ENCODE measurements at regions not wholly inside any gene's neighbourhood (a gene's known extent, or its start where the extent isn't known, plus 50 kb on each side); places are given as distances from the start of the nearest gene placed in this dataset.

DNA sequence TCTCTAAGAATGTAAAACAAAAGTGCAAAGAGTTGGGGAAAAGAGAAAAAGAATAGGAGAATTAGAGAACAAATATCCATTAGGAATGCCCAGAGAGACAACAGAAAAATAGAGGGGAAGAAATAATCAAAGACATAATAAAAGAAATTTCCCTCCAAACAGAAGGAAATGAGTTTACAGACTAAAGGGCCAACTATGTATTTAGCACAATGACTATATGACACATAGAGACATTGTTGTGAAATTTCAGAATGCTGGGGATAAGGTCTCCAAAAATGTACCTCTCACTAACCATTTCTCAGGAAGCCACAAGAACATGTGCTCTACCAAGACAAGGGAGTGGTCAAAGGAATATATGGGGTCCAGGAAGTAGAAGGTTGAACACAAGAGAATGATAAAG, 121.0 kb upstream of the ACSL4 start:
- Histone ChIP-seq H3K4me2 (no peak overlapping the region), H4K20me1 (ENCODE audit: insufficient read depth, poor library complexity, severe bottlenecking) (no peaks in the 10 kb centered on the region), H3K27ac (no peak overlapping the region), H3K4me1 (ENCODE audit: insufficient read depth) (no peaks in the 10 kb centered on the region), H3K4me3 (no peak overlapping the region), H3K79me2 (no peaks in the 10 kb centered on the region), H3K36me3 (replicated peaks; ENCODE audit: insufficient read depth, low read depth) (no peaks in the 10 kb centered on the region), H2AFZ (no peak overlapping the region), H3K9me2 (replicated peaks; ENCODE audit: insufficient read depth) (no peaks in the 10 kb centered on the region), H3K27me3 (no peaks in the 10 kb centered on the region), H3K9me3 (ENCODE audit: low read depth) (no peaks in the 10 kb centered on the region)
- no peak for TF ChIP-seq EZH2phosphoT487 (IDR thresholded peaks at IDR 0.05; ENCODE audit: low read depth, severe bottlenecking, unreplicated experiment)
- no peak for TF ChIP-seq EZH2 (IDR thresholded peaks at IDR 0.05; ENCODE audit: borderline replicate concordance)
- TF ChIP-seq, protein P1, sequence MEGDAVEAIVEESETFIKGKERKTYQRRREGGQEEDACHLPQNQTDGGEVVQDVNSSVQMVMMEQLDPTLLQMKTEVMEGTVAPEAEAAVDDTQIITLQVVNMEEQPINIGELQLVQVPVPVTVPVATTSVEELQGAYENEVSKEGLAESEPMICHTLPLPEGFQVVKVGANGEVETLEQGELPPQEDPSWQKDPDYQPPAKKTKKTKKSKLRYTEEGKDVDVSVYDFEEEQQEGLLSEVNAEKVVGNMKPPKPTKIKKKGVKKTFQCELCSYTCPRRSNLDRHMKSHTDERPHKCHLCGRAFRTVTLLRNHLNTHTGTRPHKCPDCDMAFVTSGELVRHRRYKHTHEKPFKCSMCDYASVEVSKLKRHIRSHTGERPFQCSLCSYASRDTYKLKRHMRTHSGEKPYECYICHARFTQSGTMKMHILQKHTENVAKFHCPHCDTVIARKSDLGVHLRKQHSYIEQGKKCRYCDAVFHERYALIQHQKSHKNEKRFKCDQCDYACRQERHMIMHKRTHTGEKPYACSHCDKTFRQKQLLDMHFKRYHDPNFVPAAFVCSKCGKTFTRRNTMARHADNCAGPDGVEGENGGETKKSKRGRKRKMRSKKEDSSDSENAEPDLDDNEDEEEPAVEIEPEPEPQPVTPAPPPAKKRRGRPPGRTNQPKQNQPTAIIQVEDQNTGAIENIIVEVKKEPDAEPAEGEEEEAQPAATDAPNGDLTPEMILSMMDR (IDR thresholded peaks at IDR 0.05; ENCODE audit: poor library complexity), result no peak
- no peak for DNase-seq (ENCODE audit: low spot score)

DNA sequence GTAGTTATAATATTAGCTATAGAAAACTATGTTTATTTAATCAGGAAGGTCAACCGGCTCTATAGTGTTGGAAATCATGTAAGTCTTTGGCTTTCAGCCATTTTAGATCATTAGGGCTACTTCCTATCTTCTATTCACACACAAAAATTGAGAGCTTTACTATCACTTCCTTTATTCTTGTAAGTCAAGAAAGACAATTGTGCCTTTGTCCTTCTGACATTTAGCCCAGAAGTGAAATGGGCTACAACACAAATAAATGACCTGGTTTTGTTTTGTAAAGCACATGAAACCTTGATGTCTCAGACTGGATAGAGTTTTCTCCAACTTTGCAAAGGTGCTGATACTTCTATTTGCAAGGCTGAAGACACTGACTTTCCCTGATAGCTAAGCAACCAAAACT, 122.4 kb upstream of the ACSL4 start:
- no peak overlapping the region for H3K4me3 ChIP-seq
- H3K79me2 ChIP-seq, result no peaks in the 10 kb centered on the region
- H3K27me3 ChIP-seq, result no peaks in the 10 kb centered on the region
- H2AFZ ChIP-seq, result no peak overlapping the region
- no peaks in the 10 kb centered on the region for H3K9me2 ChIP-seq (replicated peaks; ENCODE audit: insufficient read depth)
- H3K4me1 ChIP-seq (ENCODE audit: insufficient read depth), result no peaks in the 10 kb centered on the region
- H4K20me1 ChIP-seq (ENCODE audit: insufficient read depth, poor library complexity, severe bottlenecking), result no peaks in the 10 kb centered on the region
- DNase-seq (ENCODE audit: low spot score), result no peak
- no peak overlapping the region for H3K4me2 ChIP-seq
- no peak overlapping the region for H3K27ac ChIP-seq
- H3K36me3 ChIP-seq (replicated peaks; ENCODE audit: insufficient read depth, low read depth), result no peaks in the 10 kb centered on the region
- 68% methylated on average over 1 of the region's 1 CpG for WGBS (ENCODE audit: low lambda C conversion rate, missing lambda C conversion rate)
- H3K9me3 ChIP-seq (ENCODE audit: low read depth), result no peaks in the 10 kb centered on the region
- TF ChIP-seq, protein P1 (IDR thresholded peaks at IDR 0.05; ENCODE audit: poor library complexity), result no peak
- TF ChIP-seq EZH2 (IDR thresholded peaks at IDR 0.05; ENCODE audit: borderline replicate concordance), result no peak
- TF ChIP-seq EZH2phosphoT487 (IDR thresholded peaks at IDR 0.05; ENCODE audit: low read depth, severe bottlenecking, unreplicated experiment), result no peak

DNA sequence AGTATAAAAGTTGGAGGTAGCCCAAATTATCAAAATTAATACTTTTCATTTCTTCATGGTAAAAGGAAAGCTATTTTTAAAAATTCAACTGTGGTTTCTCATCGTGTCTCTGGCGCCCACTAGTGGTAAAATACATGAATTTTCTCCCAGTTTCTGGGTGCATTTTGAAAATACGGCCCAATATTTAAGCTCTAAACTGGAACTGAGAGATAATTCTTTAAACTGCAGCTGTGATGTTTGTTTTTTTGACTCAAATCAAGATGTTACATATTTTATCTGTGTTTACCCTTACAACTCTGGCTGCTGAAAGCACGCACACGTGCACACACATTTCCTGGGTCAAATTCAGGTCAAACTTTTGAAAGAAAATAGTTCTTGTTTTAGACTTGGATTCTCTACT, 123.9 kb upstream of the ACSL4 start:
- H3K79me2 ChIP-seq, result no peaks in the 10 kb centered on the region
- no peaks in the 10 kb centered on the region for H3K9me2 ChIP-seq (replicated peaks; ENCODE audit: insufficient read depth)
- TF ChIP-seq EZH2 (IDR thresholded peaks at IDR 0.05; ENCODE audit: borderline replicate concordance) (no peak), EZH2phosphoT487 (IDR thresholded peaks at IDR 0.05; ENCODE audit: low read depth, severe bottlenecking, unreplicated experiment) (no peak)
- TF ChIP-seq, protein P1 (IDR thresholded peaks at IDR 0.05; ENCODE audit: poor library complexity), result peak; percentile 70
- H3K4me2 ChIP-seq, result no peak overlapping the region
- H3K9me3 ChIP-seq (ENCODE audit: low read depth), result no peaks in the 10 kb centered on the region
- DNase-seq (ENCODE audit: low spot score), result peak; percentile 40
- H3K4me1 ChIP-seq (ENCODE audit: insufficient read depth), result no peaks in the 10 kb centered on the region
- no peak overlapping the region for H2AFZ ChIP-seq
- no peak overlapping the region for H3K27ac ChIP-seq
- no peaks in the 10 kb centered on the region for H3K27me3 ChIP-seq
- no peak overlapping the region for H3K4me3 ChIP-seq
- no peaks in the 10 kb centered on the region for H4K20me1 ChIP-seq (ENCODE audit: insufficient read depth, poor library complexity, severe bottlenecking)
- 28% methylated on average over 5 of the region's 5 CpGs for WGBS (ENCODE audit: low lambda C conversion rate, missing lambda C conversion rate)
- no peaks in the 10 kb centered on the region for H3K36me3 ChIP-seq (replicated peaks; ENCODE audit: insufficient read depth, low read depth)
